Stimulated activated CD4-positive, alpha-beta T cell treated with anti-CD3 and anti-CD28 coated beads, Interleukin-4, amount 100 ng/mL, for 24 hours (primary cell): ENCODE measurements at regions not wholly inside any gene's neighbourhood (a gene's known extent, or its start where the extent isn't known, plus 50 kb on each side); places are given as distances from the start of the nearest gene placed in this dataset.
A peak's percentile ranks its signal among the peaks of the same experiment; 100 is the strongest.
"Not testable (repeated sequence)": the region's sequence is repeated elsewhere in the genome, so short reads cannot be mapped to it uniquely, and the experiment has no call there.

Experiments used
- DNase-seq: peaks from one replicate; pipeline ENCODE4 v3.0.0-alpha.2; 2020

DNA sequence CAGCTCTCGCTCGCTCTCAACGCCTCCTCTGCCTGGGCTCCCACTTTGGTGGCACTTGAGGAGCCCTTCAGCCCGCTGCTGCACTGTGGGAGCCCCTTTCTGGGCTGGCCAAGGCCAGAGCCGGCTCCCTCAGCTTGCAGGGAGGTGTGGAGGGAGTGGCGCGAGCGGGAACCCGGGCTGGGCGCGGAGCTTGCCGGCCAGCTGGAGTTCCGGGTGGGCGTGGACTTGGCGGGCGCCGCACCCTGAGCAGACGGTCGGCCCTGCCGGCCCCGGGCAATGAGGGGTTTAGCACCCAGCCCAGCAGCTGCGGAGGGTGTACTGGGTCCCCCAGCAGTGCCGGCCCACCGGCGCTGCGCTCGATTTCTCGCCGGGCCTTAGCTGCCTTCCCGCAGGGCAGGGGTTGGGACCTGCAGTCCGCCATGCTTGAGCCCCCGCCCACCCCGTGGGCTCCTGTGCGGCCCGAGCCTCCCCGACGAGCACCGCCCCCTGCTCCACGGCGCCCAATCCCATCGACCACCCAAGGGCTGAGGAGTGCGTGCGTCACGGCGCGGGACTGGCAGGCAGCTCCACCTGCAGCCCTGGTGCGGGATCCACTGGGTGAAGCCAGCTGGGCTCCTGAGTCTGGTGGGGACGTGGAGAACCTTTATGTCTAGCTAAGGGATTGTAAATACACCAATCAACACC lies 1128.9 kb downstream of the GATA3 start:
- DNase-seq, result not testable (repeated sequence)

DNA sequence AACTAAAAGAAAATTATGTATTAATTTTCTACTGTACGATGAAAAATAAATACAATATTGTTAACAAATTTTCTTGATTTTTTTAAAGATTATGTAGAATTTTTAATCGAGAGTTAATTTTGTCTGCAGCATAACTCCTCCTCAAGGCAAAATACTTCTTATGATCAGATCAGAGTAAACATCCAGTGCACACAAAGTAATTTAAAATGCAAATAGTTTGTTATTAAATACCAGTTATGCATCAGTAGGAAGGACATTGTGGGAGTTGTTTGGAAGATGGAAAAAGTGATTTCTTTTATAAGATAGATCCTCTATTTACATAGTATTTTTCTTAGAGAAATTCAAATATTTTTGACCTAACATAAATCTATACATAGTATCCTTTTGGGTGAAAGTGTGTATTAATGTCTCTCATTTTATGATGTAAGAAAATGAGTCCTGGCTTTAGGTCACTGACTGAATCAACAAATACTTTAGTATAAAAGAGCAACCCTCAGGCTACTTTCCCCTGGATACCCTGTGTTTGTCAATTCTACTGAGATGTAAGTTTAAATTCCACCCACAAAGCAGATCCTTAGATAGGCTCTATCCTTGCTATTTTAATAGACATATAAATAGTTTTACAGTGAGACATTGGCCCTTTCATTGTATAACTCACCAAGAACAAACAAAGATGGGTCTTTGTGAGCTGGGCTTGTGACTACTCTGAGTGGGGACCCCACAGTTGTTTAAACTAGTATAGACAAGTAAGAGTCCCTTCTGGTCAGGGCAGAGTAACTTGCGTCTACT lies 1133.7 kb downstream of the GATA3 start:
- DNase-seq, result no peak

DNA sequence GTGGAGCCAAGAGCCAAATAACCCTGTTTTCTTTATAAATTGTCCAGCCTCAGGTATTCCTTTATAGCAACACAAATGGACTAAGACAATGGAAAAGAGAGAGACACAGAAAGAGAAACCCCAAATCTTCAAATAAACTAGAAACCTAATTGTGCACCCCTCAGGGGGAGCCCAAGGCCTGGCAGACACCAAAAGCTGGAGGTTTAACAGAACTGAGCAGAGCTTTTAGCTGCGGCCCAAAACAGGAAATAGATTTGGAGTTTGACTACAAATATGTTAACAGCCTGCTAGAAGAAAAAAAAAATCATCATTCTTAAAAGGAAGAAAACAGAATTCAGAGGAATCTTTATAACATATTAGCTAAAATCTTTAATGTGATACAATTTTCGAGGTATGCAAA lies 1135.0 kb downstream of the GATA3 start:
- no peak for DNase-seq

DNA sequence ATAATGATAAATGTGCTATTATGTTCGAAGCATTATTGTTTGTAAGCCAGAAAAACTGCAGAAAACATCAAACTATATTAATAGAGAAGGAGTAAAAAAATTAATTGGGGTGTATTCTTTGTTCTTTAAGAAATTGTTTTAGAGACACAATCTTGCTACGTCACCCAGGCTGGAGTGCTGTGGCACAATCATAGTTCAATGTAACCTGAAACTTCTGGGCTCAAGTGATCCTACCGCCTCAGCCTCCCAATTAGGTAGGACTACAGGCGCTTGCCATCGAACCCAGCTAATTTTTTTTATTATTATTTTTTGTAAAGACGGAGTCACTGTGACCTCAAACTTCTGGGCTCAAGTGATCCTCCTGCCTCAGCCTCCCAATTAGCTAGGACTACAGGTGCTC lies 1138.6 kb downstream of the GATA3 start:
- DNase-seq, result no peak

DNA sequence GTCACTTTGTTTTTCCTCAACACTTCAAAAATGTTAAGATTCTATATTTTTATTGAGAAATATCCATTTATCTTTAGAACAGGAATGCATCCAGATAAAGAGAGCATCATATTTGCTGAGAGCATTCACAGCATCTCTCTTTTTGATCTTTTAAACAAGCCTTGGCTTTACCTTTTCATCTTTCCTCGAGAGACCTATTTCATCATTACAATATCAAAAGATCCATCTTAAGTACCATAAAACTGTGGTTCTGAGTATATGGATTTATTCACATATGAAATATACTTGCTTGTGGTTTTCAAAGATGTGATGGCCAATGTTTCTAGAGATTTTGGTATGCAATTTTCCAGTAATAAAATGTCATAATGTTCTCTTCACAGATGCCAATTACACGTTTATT lies 1140.9 kb downstream of the GATA3 start:
- DNase-seq, result no peak

DNA sequence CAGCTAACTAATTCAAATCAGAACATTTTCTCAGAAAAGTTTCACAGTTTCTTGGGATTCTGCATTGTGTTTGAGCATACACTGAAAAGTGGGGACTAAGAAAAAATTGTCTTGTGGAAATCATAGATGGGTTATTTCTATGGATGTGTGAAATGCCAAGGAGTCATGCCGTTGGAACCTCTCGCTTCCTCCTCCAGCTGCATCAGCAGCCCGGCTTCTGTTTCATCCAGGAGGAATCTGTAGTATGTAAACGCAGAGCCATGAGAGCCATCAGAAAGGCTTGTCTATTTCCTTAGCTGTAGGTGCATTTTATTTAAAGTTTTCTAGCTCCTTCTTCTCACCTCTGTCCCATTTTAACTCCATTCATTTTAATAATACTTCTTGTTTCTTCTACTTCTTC lies 1144.1 kb downstream of the GATA3 start:
- DNase-seq, result no peak

DNA sequence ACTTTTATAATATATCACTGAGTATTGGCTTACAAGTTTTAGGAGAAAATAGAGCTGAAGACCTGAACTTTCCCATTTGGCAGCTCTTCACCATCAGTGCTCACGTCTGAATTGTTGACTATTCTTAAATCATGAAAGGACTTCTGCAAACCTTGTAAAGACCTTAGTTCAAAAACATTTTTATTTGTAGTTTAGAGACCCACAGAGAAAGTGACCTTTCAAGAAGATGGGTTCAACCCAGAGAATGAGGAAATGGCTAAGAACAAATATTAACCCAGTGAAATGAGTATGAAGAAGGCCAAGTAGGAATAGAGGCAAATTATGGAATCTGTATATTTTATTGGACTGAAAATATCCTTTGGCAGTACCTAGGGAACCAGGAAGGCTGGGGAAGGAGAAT lies 1151.1 kb downstream of the GATA3 start:
- no peak for DNase-seq

DNA sequence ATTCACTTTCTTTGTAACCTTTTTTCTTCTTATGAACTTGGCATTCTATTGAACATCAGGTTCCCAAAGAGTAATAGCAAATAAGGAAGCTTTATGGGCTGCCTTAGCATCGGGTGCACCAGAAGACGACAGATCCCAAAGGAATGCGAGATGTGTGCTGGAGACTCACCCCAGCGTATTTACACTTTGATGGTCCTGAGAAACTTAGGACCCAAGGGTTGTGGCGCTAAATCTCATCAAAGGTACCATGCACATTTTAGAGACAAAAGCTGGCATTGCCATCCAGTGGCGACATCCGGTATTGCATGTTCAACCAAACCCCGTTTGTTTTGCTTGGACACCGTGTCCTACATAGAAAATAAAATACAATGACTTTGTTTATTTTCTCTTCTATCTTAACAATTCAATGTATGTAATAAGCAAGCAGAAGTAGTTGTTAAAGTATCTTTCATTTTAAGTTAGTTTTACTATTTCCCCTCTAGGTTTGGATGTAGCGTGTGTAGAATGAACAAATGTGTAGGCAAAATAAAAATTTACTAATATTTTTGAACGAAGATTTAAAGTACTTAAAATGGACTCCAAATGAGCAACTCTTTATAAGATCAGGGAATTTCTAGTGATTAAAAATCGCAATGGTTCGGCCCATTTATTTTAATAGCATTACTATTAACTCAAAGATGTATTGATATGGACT lies 1154.8 kb downstream of the GATA3 start:
- DNase-seq, result peak; percentile 81

DNA sequence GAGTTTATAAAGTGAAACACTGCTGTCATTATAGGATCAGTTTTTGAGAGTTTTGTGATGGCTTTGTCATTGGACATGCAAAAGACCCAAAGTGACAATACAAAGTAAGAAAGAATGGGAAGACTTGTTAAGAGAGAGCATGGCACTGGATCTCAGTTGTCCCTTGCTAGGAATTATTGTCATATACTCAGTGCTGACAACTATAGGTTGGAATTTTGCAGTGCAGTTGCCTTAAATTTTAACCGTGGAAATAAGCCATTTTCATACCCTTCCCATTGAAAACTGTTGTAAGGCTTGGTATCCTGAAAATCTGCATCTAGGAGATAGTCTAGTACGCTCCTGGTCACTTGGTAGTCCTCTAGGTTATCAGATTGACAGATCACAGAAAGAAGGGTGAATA lies 1156.7 kb downstream of the GATA3 start:
- DNase-seq, result no peak

DNA sequence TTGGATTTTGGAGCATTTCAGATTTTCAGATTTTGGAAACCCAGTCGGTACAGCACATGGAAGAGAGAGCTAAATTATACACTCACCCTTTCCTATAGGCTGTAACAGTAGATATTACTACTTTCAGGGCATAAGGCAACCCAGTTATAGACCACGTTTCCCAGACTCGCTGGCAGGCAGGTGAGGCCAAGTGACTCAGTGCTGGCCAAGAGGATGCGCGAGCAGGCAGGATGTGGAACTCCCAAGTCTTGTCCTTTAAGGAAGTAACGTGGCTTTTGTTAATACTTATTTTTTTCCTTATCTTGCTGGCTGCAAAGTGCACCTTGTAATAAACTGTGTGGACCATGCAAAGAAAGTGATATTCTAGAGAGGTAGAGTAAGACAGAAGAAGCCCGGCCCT lies 1160.1 kb downstream of the GATA3 start:
- no peak for DNase-seq

DNA sequence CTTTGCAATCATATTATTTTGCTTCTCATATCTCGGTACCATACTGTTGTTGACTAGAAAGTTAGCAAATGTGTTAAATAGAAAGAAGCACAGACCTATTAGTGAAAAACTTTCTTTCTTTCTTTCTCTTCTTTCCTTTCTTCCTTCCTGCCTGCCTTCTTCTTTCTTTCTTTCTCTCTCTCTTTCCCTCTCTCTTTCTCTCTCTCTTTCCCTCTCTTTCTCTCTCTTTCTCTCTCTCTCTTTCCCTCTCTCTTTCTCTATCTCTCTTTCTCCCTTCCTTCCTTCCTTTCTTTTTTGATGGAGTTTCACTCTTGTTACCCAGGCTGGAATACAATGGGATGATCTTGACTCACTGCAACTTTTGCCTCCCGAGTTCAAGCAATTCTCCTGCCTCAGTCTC lies 1160.6 kb downstream of the GATA3 start:
- no peak for DNase-seq

DNA sequence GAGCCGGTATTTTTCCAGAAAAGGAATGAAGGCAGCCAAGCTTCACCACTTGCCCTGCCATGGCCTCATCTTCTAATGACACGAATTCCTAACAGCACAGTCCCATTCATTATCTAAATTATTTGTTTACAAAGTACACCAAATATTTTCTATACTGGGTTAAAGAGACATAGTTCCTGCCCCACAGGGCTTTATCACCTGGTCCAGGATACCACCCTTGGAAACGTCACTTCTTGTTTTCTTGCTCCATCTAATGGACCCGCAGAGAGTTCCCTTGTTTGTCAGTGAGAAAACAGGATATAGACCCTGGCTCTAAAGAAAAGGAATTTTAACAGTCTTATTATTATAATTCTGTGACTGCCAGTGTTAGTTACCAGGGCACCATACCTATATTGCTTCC lies 1165.4 kb downstream of the GATA3 start:
- DNase-seq, result no peak

DNA sequence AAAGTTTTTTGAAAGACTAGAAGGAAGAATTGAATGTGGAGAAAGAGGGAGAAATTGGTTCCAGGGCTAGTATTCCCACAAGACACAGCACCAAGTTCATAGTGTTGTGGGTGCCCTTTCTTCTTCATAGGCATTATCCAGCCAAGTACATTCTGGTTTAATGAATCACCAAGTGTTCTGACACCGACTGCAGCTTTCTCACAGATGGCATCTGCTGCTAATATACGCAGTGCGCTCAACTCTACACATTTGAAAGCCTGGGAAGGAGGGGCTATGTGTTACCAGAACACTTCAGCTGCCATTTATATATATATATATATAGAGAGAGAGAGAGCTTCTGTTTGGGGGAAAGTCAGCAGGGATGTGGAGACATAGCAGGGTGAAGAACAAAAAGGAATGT lies 1168.4 kb downstream of the GATA3 start:
- DNase-seq, result no peak

DNA sequence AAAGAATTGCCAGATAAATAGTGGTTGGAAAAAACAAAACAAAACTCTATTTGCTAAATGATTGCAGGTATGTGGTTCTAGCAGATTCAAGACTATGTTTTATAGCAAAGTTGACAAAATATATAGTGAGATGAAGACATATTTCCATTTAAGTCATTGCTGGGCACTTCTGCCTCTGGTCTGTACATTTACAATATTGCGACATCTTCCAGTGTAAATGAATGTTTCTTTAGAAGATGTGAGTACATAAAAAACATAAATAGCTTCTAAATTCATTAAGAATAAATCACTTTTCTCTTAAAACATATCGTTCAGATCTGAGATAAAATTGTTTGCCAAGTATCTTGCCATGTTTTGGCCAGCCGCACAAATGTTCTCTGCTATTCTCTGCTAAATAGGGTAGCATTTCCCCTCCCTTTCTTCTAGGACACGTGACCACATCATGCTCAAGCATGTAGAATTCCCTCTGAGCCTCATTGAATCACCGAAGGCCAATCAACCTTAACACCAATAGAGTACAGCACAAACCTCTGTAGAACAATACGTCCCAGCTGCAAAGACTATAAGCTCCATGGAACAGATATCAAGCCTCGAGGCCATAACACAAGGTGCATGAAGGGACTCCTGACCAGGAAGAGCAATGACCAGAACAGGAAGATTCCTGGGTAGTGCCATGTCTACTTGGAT lies 1173.3 kb downstream of the GATA3 start:
- DNase-seq, result no peak

DNA sequence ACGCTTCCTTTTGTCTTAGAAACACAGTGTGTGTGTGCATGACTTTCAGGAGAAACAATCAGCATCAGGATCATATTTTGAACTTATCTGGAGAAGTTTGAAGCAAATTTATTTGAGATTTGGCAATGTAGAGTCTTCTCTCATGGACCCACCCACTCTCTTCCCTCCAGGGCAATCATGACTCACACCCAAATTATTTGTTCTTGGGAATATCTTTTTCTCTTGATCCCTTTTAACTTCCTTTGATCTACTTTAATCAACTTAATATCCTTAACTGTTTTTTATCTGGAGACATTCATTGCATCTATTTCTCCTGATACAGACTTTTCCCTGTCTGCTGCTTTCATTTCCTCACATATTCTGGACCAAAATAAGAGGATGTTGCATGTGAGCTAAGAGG lies 1174.3 kb downstream of the GATA3 start:
- no peak for DNase-seq

DNA sequence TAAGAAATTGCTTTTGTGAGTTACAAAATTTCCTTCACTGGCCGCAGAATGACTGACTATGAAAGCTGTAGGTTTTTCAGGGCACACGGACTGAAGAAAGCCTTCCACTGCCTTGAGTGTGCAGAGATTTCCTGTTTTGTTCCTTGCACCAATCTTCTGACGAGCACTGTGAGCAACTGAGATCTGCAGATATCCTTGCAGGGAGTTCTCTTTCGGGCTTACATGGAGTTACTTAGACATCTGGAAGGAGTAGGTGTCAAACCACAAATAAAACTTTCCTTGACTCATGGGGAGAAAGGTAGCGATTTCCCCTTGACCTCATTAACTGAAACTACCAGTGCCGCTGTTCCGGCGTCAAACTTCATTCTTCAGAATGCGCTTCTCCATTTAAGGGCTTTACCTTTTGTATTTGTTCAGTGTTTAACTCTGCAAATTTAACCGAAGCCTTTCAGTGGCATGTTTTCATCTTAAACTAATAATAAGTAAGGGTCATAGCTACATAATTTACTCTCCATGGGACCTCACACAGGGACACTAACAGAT lies 1175.3 kb downstream of the GATA3 start:
- peak; percentile 4 for DNase-seq

DNA sequence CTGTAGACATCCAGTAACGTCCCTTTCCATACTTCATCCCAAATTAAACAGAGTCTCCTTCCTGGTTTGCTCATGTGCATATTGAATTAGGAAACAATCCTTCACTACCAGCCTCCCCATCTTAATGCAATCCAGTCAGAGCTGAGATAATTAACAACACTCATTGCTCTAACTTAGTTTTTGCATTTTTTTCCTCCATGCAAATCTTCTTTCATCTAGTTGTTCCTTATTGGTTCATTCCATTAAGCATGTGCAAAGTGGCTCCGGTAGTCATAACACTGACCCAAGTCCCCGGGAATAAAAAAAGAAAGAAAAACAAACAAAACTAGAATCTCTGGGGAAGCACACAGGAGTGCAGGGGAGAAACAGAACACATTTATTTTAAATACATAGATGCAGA lies 1176.1 kb downstream of the GATA3 start:
- DNase-seq, result no peak

DNA sequence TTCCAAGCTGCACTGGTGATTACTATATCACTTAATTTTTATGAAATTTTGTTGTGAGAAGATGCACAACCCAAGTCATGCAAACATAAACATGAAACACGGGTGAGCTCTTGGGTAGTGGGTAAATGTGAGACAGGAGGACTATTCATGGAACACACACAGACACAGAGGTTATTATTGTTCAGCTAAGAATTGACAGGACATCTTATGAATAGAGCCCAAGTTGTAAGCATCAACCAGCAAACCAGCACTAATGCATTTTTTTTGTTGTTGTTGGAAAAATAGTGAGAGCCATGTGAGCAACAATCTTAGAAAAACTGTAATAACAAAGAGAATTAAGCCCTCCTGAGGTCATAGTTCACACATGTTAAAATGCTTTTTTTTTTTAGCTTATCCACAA lies 1179.7 kb downstream of the GATA3 start:
- no peak for DNase-seq

DNA sequence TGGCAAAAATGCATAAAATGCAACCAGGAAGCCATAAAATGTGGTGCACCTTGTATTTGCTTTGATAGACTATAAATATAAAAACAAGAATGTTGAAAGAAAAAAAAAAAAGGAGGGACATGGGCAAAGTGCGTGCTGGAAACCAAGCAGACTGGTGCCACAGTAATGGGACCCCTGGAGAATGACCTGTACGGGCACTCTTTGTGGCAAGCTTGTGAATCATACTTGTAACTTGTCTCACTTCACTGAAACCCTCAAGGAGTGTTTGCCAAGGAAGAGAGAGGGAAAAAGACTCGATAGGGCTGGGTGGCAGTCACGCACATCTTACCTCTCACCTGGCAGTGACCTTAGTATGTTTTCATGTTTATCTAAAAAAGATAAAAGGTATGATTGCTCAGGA lies 1183.6 kb downstream of the GATA3 start:
- DNase-seq, result no peak

DNA sequence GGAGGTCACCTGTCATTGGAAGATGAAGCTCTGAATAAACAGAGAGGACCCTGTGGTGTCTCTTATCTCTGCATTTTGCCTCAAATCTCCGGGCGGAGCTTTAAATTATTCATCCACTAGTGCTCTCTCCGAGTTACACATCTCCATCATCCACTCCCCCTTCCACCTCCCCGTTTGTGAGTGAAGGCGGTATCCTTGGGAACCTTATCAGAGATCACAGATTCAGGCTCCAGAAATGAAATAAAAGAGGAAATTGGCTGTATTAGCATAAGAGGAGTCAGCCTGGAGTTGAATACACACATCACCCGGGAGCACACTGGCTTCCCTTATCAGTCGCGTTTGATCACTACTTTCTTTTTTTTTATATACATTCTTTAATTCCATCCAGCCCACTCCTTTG lies 1184.8 kb downstream of the GATA3 start:
- DNase-seq, result no peak

DNA sequence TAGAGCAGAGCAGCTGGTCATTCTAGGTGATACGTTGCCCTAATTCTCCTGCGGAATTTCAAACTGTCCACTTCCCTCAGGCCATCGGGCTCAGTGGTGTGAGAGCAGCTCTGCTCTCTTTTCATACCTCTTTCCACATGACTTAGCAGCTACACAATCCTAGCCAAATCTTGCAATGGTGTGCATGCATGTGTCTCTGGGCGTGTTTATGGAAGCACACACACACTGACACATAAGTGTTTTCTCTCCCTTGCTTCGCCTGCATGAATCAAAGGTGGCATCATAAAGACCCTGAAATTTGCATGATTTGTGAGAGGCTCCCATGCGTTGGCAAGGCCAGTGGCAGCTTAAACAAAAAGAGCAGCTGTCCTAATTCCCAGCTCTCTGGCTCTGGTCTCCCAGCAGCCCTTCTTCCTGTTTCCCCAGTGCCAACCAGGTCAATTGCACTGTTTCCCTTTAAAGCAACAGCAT lies 1189.5 kb downstream of the GATA3 start:
- DNase-seq, result no peak

DNA sequence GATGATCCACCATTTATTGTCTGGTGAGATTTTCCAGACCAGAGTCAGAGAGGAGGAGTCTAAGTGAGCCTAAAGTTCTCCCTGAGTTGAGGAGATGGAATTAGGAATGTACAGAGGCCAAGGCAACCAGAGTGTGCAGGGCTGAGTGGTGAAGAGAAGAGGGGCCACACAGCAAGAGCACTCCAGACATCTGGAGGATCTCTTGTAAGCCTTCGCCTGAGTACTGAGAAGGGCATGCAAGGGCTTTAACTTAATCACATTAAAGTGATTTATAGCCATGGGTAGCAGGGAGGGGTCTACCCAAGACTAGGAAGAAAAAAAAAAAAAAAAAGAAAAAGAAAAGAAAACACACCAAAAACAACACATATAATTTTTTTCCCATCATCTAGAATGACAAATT lies 1190.4 kb downstream of the GATA3 start:
- no peak for DNase-seq

DNA sequence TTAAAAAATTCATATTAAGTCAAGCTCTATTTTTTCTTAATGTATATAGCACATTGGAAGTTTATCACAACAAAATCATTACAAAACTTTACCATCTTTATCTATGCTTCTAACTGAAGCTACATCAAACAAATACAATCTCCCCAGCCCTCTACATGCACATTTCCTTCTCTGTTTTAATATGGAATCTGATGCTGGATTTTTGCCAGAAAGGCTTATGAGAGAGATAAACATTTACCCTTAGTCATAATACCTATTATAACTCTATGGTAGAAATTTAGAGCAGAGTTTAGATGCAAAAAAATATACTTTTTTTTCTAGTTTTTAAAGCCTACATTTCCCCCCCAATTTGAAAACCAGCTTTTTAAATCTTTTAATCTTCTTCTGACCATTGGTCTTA lies 1198.6 kb downstream of the GATA3 start:
- DNase-seq, result no peak
